Peyer's patch (tissue), 4 donors: ENCODE measurements at regions not wholly inside any gene's neighbourhood (a gene's known extent, or its start where the extent isn't known, plus 50 kb on each side); places are given as distances from the start of the nearest gene placed in this dataset.

ENCODE experiments used
- CTCF ChIP-seq, 6 experiments: fragments of 450-650 bp in 4 of 6; fragments of 200-600 bp in 2 of 6; sonication (generic) in 1 of 6; IDR thresholded peaks; one replicate each; pipeline ENCODE4 v1.5.1; 2017 to 2019; ENCODE audit warnings: antibody characterized with exemption in 6 of 6, mild to moderate bottlenecking in 3 of 6, moderate library complexity in 1 of 6
- POLR2A ChIP-seq, 2 donors: fragments of 450-650 bp; IDR thresholded peaks; one replicate each; pipeline ENCODE4 v1.5.1; 2017; ENCODE audit warnings: antibody characterized with exemption in 2 of 2, mild to moderate bottlenecking in 2 of 2, moderate library complexity in 2 of 2

- TF ChIP-seq CTCF (IDR thresholded peaks at IDR 0.05) (no peak), POLR2A (IDR thresholded peaks at IDR 0.05) (no peak)
These were observed 134.6 kb upstream of the PROK2 start for GRCh38 chr3:71919572-71919971.
